ENCODE measurements at regions not wholly inside any gene's neighbourhood (a gene's known extent, or its start where the extent isn't known, plus 50 kb on each side); places are given as distances from the start of the nearest gene placed in this dataset.

- TF ChIP-seq, protein P1, sequence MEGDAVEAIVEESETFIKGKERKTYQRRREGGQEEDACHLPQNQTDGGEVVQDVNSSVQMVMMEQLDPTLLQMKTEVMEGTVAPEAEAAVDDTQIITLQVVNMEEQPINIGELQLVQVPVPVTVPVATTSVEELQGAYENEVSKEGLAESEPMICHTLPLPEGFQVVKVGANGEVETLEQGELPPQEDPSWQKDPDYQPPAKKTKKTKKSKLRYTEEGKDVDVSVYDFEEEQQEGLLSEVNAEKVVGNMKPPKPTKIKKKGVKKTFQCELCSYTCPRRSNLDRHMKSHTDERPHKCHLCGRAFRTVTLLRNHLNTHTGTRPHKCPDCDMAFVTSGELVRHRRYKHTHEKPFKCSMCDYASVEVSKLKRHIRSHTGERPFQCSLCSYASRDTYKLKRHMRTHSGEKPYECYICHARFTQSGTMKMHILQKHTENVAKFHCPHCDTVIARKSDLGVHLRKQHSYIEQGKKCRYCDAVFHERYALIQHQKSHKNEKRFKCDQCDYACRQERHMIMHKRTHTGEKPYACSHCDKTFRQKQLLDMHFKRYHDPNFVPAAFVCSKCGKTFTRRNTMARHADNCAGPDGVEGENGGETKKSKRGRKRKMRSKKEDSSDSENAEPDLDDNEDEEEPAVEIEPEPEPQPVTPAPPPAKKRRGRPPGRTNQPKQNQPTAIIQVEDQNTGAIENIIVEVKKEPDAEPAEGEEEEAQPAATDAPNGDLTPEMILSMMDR (IDR thresholded peaks at IDR 0.05) = no peak
- no peak for TF ChIP-seq POLR2A (IDR thresholded peaks at IDR 0.05)
Observed at GRCh38 chr6:163903541-163903940, 489.0 kb downstream of the QKI start.
